GM19023 (cell line): ENCODE measurements at regions not wholly inside any gene's neighbourhood (a gene's known extent, or its start where the extent isn't known, plus 50 kb on each side); places are given as distances from the start of the nearest gene placed in this dataset.
A peak's percentile ranks its signal among the peaks of the same experiment; 100 is the strongest.
"Not testable (repeated sequence)": the region's sequence is repeated elsewhere in the genome, so short reads cannot be mapped to it uniquely, and the experiment has no call there.

Source experiments
- ATAC-seq: cut with Tn5 transposase; IDR thresholded peaks from one replicate; pipeline ENCODE4 v1.9.1; 2021; ENCODE audit warnings: mild to moderate bottlenecking, moderate library complexity; ENCODE audit not compliant: unreplicated experiment

GRCh38 chr6:113744861-113745260 is 112.3 kb upstream of the MARCKS start:
- ATAC-seq, result no peak

GRCh38 chr6:113750151-113750855 is 106.8 kb upstream of the MARCKS start:
- no peak for ATAC-seq

GRCh38 chr6:113754291-113754690 is 102.9 kb upstream of the MARCKS start:
- no peak for ATAC-seq

- ATAC-seq, result peak; percentile 92
Measured at GRCh38 chr6:113755449-113756289, 101.5 kb upstream of the MARCKS start.

- no peak for ATAC-seq
Measured at GRCh38 chr6:113756290-113756665, 100.9 kb upstream of the MARCKS start.

GRCh38 chr6:113758214-113758613 is 98.9 kb upstream of the MARCKS start:
- no peak for ATAC-seq

- no peak for ATAC-seq
Measured at GRCh38 chr6:113758826-113759574, 98.1 kb upstream of the MARCKS start.

GRCh38 chr6:113762641-113763040 is 94.5 kb upstream of the MARCKS start:
- ATAC-seq, result no peak

- ATAC-seq, result no peak
Measured at GRCh38 chr6:113763311-113763766, 93.8 kb upstream of the MARCKS start.

- no peak for ATAC-seq
Measured at GRCh38 chr6:113763876-113764275, 93.3 kb upstream of the MARCKS start.

GRCh38 chr6:113765909-113766308 is 91.2 kb upstream of the MARCKS start:
- ATAC-seq, result no peak

- ATAC-seq, result no peak
Measured at GRCh38 chr6:113767985-113768384, 89.2 kb upstream of the MARCKS start.

GRCh38 chr6:113772961-113773360 is 84.2 kb upstream of the MARCKS start:
- ATAC-seq, result no peak

GRCh38 chr6:113774127-113774825 is 82.9 kb upstream of the MARCKS start:
- no peak for ATAC-seq

- ATAC-seq, result no peak
Measured at GRCh38 chr6:113776998-113777397, 80.1 kb upstream of the MARCKS start.

- ATAC-seq, result no peak
Measured at GRCh38 chr6:113777601-113778000, 79.5 kb upstream of the MARCKS start.

- ATAC-seq, result no peak
Measured at GRCh38 chr6:113779656-113780055, 77.5 kb upstream of the MARCKS start.

- ATAC-seq, result no peak
Measured at GRCh38 chr6:113782636-113783035, 74.5 kb upstream of the MARCKS start.

GRCh38 chr6:113786168-113786567 is 71.0 kb upstream of the MARCKS start:
- ATAC-seq, result no peak

- no peak for ATAC-seq
Measured at GRCh38 chr6:113788586-113788985, 68.6 kb upstream of the MARCKS start.

- ATAC-seq, result not testable (repeated sequence)
Measured at GRCh38 chr6:113791225-113791624, 65.9 kb upstream of the MARCKS start.
